ENCODE measurements at regions not wholly inside any gene's neighbourhood (a gene's known extent, or its start where the extent isn't known, plus 50 kb on each side); places are given as distances from the start of the nearest gene placed in this dataset.

DNA sequence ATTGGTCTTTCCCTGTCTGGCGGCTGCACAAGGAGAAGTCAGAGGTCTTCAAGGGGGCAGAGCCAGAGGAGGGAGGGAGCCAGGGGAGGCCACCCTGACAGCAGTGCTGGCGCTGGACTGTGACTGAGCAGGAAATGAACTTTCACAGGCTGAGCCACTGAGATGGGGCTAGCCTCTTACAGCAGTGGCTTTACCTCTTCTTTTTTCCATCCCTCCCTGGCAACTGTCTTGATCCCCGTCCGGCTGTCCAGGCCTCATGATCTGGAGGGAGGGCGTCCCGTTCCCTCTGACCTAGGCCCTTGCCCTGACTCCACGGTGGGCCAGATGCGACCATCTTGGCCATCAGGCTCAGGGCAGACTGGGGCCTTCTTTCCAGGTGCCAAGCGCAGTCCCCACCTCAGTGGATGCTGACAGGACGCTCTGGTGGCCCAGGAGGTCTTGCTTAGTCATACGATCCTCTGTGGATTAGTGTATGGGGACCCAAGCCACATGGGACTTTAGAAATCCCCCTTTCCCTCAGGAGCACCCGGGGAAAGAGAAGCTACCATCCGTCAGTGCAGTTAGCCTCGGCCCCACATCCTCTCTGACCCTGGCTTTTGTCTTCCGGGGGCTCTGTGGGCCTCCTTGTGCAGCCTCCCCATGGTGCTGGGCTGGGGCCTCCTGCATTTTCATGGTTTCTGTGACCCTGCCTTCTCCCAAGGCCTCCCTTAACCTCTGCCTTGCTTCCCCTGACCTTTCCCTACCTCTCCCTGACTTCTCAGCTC, 57.4 kb upstream of the CCDC167 start:
- Histone ChIP-seq H3K27me3 (peaks cover 10% of the 10 kb centered on the region), H3K4me3 (no peak overlapping the region), H3K4me2 (no peak overlapping the region), H3K9me3 (ENCODE audit: low read depth) (no peaks in the 10 kb centered on the region), H3K36me3 (replicated peaks; ENCODE audit: insufficient read depth, low read depth) (no peaks in the 10 kb centered on the region), H3K79me2 (no peaks in the 10 kb centered on the region), H3K4me1 (ENCODE audit: insufficient read depth) (peaks cover 11% of the 10 kb centered on the region), H3K9me2 (replicated peaks; ENCODE audit: insufficient read depth) (no peaks in the 10 kb centered on the region), H3K27ac (no peak overlapping the region), H4K20me1 (ENCODE audit: insufficient read depth, poor library complexity, severe bottlenecking) (no peaks in the 10 kb centered on the region), H2AFZ (no peak overlapping the region)
- TF ChIP-seq, protein P1, sequence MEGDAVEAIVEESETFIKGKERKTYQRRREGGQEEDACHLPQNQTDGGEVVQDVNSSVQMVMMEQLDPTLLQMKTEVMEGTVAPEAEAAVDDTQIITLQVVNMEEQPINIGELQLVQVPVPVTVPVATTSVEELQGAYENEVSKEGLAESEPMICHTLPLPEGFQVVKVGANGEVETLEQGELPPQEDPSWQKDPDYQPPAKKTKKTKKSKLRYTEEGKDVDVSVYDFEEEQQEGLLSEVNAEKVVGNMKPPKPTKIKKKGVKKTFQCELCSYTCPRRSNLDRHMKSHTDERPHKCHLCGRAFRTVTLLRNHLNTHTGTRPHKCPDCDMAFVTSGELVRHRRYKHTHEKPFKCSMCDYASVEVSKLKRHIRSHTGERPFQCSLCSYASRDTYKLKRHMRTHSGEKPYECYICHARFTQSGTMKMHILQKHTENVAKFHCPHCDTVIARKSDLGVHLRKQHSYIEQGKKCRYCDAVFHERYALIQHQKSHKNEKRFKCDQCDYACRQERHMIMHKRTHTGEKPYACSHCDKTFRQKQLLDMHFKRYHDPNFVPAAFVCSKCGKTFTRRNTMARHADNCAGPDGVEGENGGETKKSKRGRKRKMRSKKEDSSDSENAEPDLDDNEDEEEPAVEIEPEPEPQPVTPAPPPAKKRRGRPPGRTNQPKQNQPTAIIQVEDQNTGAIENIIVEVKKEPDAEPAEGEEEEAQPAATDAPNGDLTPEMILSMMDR (IDR thresholded peaks at IDR 0.05; ENCODE audit: poor library complexity) = no peak
- TF ChIP-seq EZH2 (IDR thresholded peaks at IDR 0.05; ENCODE audit: borderline replicate concordance) (no peak), EZH2phosphoT487 (IDR thresholded peaks at IDR 0.05; ENCODE audit: low read depth, severe bottlenecking, unreplicated experiment) (no peak)
- 89% methylated on average over 15 of the region's 15 CpGs for WGBS (ENCODE audit: low lambda C conversion rate, missing lambda C conversion rate)
- DNase-seq (ENCODE audit: low spot score) = no peak

DNA sequence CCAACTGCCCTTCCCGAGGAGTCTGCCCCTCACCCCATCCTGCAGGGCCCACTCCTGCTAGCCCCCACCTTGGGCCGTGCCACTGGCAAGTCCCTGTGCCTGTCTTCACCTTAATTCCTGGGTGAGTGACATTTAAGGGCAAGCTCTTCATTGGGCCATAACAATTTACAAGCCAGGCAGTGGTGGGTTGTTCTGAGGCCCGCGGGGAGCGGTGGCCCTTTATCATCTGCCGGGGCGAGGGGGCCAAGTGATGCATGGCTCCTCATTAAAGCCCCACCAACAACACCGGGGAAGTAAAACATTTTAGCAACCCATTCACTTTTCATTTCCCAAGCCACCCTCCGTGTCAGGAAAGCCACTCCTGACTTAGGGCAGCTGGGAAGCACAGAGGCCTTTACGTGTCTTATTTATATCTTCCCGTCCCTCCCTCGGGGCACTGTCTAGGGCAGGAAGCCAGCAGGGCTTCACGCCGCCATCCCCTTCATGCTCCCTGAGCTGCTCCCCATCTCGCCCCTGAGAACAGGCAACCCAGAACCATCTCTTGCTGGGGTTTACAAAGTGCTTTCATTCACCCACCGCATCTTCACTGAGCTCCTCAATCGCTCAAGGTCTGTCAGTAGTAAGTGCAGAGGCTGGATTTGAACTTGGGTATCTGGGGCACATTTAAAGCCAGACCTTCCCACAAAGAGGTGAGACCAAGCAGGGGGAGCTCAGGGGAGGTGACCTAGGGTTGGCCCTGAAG, 55.5 kb upstream of the CCDC167 start:
- TF ChIP-seq EZH2 (IDR thresholded peaks at IDR 0.05; ENCODE audit: borderline replicate concordance) (no peak), EZH2phosphoT487 (IDR thresholded peaks at IDR 0.05; ENCODE audit: low read depth, severe bottlenecking, unreplicated experiment) (no peak)
- TF ChIP-seq, protein P1 (IDR thresholded peaks at IDR 0.05; ENCODE audit: poor library complexity) = no peak
- H3K4me2 ChIP-seq = no peak overlapping the region
- H3K4me1 ChIP-seq (ENCODE audit: insufficient read depth) = peaks cover 11% of the 10 kb centered on the region
- no peak overlapping the region for H2AFZ ChIP-seq
- no peak overlapping the region for H3K4me3 ChIP-seq
- 56% methylated on average over 17 of the region's 17 CpGs for WGBS (ENCODE audit: low lambda C conversion rate, missing lambda C conversion rate)
- no peaks in the 10 kb centered on the region for H3K79me2 ChIP-seq
- no peaks in the 10 kb centered on the region for H3K9me2 ChIP-seq (replicated peaks; ENCODE audit: insufficient read depth)
- no peak overlapping the region for H3K27ac ChIP-seq
- peaks cover 6% of the 10 kb centered on the region for H3K27me3 ChIP-seq
- DNase-seq (ENCODE audit: low spot score) = no peak
- no peaks in the 10 kb centered on the region for H4K20me1 ChIP-seq (ENCODE audit: insufficient read depth, poor library complexity, severe bottlenecking)
- H3K36me3 ChIP-seq (replicated peaks; ENCODE audit: insufficient read depth, low read depth) = no peaks in the 10 kb centered on the region
- H3K9me3 ChIP-seq (ENCODE audit: low read depth) = no peaks in the 10 kb centered on the region

DNA sequence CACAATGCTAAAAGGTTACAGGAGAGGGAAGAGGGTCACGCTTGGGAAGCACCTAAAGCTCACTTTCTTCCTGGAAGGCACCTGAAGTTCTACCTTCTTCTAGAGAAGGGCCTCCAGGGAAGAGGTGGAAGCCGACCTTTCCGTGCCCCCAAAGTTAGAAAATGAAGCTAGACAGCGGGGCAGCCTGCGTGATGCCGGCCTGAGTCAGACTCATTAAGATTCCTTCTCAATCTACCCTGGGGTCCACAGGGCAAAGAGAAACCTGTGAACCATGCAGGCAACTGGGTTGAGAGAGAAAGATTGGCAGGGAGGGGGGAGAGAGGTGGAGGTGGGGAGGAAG, 54.8 kb upstream of the CCDC167 start:
- DNase-seq (ENCODE audit: low spot score) = no peak
- peaks cover under 1% of the 10 kb centered on the region for H3K27me3 ChIP-seq
- H3K36me3 ChIP-seq (replicated peaks; ENCODE audit: insufficient read depth, low read depth) = no peaks in the 10 kb centered on the region
- no peak overlapping the region for H3K27ac ChIP-seq
- no peak overlapping the region for H3K4me2 ChIP-seq
- no peaks in the 10 kb centered on the region for H4K20me1 ChIP-seq (ENCODE audit: insufficient read depth, poor library complexity, severe bottlenecking)
- H3K79me2 ChIP-seq = no peaks in the 10 kb centered on the region
- H3K9me3 ChIP-seq (ENCODE audit: low read depth) = no peaks in the 10 kb centered on the region
- TF ChIP-seq EZH2phosphoT487 (IDR thresholded peaks at IDR 0.05; ENCODE audit: low read depth, severe bottlenecking, unreplicated experiment) (no peak), EZH2 (IDR thresholded peaks at IDR 0.05; ENCODE audit: borderline replicate concordance) (no peak)
- TF ChIP-seq, protein P1 (IDR thresholded peaks at IDR 0.05; ENCODE audit: poor library complexity) = no peak
- H2AFZ ChIP-seq = no peak overlapping the region
- no peaks in the 10 kb centered on the region for H3K9me2 ChIP-seq (replicated peaks; ENCODE audit: insufficient read depth)
- no peak overlapping the region for H3K4me3 ChIP-seq
- H3K4me1 ChIP-seq (ENCODE audit: insufficient read depth) = peaks cover 11% of the 10 kb centered on the region
- 54% methylated on average over 6 of the region's 6 CpGs for WGBS (ENCODE audit: low lambda C conversion rate, missing lambda C conversion rate)
